ENCODE measurements at regions not wholly inside any gene's neighbourhood (a gene's known extent, or its start where the extent isn't known, plus 50 kb on each side); places are given as distances from the start of the nearest gene placed in this dataset.

DNA sequence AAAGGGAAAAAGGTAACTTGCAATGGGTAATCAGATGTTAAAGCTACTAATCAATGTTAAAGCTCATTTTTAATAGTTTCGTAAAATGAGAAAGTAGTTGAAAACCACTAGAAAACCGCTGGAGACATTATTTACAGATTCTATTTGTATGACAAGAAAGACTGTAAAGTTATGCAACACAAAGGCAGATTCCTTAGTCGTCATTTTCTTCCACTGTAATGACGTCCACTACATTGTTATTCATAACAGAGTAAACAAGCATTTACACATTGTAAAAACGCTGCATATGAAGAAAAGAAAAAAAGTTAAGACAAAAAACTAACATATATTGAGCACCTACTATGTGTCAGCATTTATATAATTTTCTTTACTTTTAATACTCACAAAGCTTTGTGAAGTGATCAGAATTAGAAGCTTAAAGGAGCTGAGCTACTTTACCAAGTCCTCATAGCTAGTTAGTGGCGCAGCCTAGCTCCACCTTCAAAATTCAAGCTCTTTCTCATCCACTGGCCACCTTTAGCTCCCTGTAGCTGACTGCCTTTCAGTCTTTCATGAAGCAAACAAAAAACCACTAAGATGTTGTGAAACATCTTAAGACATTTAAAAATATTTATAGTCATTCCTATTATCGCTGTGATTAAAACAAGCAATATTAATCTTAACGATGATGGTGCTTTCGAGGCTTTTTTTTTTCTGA is 100.1 kb upstream of the CDIN1 start:
- H3K27me3 Mint-ChIP-seq (ENCODE audit: unreplicated experiment) = no peaks in the 10 kb centered on the region
- CTCF ChIA-PET = no interaction called here
- TF ChIP-seq, protein P1, sequence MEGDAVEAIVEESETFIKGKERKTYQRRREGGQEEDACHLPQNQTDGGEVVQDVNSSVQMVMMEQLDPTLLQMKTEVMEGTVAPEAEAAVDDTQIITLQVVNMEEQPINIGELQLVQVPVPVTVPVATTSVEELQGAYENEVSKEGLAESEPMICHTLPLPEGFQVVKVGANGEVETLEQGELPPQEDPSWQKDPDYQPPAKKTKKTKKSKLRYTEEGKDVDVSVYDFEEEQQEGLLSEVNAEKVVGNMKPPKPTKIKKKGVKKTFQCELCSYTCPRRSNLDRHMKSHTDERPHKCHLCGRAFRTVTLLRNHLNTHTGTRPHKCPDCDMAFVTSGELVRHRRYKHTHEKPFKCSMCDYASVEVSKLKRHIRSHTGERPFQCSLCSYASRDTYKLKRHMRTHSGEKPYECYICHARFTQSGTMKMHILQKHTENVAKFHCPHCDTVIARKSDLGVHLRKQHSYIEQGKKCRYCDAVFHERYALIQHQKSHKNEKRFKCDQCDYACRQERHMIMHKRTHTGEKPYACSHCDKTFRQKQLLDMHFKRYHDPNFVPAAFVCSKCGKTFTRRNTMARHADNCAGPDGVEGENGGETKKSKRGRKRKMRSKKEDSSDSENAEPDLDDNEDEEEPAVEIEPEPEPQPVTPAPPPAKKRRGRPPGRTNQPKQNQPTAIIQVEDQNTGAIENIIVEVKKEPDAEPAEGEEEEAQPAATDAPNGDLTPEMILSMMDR (IDR thresholded peaks at IDR 0.05; ENCODE audit: unreplicated experiment) = no peak
- intact Hi-C loops (cut with micrococcal nuclease; ENCODE audit: unreplicated experiment) = no loop called here
- DNase-seq = no peak
- no peak overlapping the region for H3K4me3 Mint-ChIP-seq (ENCODE audit: low read depth, unreplicated experiment)
- BruUV-seq (replicated peaks) = no TSS peak
- H3K9me3 Mint-ChIP-seq (ENCODE audit: low read depth, unreplicated experiment) = no peaks in the 10 kb centered on the region
- H3K4me1 Mint-ChIP-seq (ENCODE audit: low read depth, unreplicated experiment) = no peaks in the 10 kb centered on the region
- H3K36me3 Mint-ChIP-seq (ENCODE audit: insufficient read depth, unreplicated experiment) = no peaks in the 10 kb centered on the region
- no peak overlapping the region for H3K27ac Mint-ChIP-seq (ENCODE audit: unreplicated experiment)

DNA sequence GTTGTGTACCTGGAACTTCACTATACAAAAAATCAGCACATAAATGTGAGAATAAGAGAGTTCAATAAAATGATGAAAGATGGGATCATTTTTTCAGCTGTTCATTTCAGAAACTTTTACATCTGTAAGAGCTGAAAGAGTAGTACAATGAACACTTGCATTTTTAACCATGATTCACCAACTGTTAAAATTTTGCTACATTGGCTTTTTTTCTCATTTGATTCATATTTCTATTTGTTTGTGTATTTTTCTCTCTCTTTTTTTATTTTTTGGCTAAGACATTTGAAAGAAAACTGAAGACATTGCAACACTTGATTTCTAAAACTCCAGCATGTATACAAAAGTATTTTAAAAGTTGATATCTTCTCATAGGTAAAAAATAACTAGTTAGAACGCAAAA is 98.3 kb upstream of the CDIN1 start:
- no peak overlapping the region for H3K27ac Mint-ChIP-seq (ENCODE audit: unreplicated experiment)
- DNase-seq = no peak
- intact Hi-C loops (cut with micrococcal nuclease; ENCODE audit: unreplicated experiment) = no loop called here
- TF ChIP-seq, protein P1 (IDR thresholded peaks at IDR 0.05; ENCODE audit: unreplicated experiment) = no peak
- no peaks in the 10 kb centered on the region for H3K27me3 Mint-ChIP-seq (ENCODE audit: unreplicated experiment)
- CTCF ChIA-PET = no interaction called here
- H3K4me3 Mint-ChIP-seq (ENCODE audit: low read depth, unreplicated experiment) = no peak overlapping the region
- no peaks in the 10 kb centered on the region for H3K4me1 Mint-ChIP-seq (ENCODE audit: low read depth, unreplicated experiment)
- H3K9me3 Mint-ChIP-seq (ENCODE audit: low read depth, unreplicated experiment) = no peaks in the 10 kb centered on the region
- no TSS peak for BruUV-seq (replicated peaks)
- H3K36me3 Mint-ChIP-seq (ENCODE audit: insufficient read depth, unreplicated experiment) = no peaks in the 10 kb centered on the region

DNA sequence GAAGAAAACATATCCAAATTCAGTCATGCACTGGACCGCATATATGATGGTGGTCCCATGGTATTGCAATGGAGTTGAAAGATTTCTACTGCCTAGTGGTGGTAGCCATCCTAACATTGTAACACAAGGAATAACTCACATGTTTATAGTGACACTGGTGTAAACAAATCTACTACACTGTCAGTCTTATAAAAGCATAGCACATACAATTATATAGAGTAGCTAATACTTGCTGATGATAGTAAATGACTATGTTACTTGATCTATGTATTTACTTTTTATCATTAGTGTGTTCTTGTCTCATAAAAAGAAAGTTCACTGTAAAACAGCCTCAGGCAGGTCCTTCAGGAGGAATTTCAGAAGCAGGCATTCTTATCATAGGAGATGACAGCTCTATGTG is 96.0 kb upstream of the CDIN1 start:
- no peaks in the 10 kb centered on the region for H3K27me3 Mint-ChIP-seq (ENCODE audit: unreplicated experiment)
- TF ChIP-seq, protein P1 (IDR thresholded peaks at IDR 0.05; ENCODE audit: unreplicated experiment) = no peak
- BruUV-seq (replicated peaks) = no TSS peak
- no peak for DNase-seq
- CTCF ChIA-PET = no interaction called here
- H3K9me3 Mint-ChIP-seq (ENCODE audit: low read depth, unreplicated experiment) = no peaks in the 10 kb centered on the region
- H3K4me3 Mint-ChIP-seq (ENCODE audit: low read depth, unreplicated experiment) = no peak overlapping the region
- no peaks in the 10 kb centered on the region for H3K36me3 Mint-ChIP-seq (ENCODE audit: insufficient read depth, unreplicated experiment)
- intact Hi-C loops (cut with micrococcal nuclease; ENCODE audit: unreplicated experiment) = no loop called here
- no peak overlapping the region for H3K27ac Mint-ChIP-seq (ENCODE audit: unreplicated experiment)
- H3K4me1 Mint-ChIP-seq (ENCODE audit: low read depth, unreplicated experiment) = no peaks in the 10 kb centered on the region

DNA sequence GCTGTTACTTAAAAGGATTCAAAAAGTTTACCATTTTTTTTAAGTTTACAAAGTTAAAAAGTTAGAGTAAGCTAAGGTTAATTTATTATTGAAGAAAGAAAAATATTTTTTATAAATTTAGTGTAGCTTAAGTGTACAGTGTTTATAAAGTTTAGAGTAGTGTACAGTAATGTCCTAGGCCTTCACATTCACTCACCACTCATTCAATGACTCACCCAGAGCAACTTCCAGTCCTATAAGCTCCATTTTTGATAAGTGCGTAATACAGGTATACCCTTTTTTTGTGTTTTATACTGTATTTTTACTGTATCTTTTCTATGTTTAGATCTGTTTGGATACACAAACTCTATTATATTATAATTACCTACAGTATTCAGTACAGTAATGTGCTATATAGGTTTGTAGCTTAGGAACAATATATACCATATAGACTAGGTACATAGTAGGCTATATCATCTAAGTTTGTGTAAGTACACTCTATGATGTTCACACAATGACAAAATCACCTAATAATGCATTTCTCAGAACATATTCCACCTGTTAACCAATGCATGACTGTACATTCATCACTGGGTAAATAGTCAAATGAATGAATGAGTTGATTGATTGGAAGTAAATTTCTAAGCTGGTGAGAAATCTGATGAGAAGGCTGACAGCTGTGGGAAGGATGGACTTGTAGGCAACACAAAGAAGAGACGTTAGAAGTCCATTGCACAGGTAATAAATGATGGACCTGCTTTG is 95.2 kb upstream of the CDIN1 start:
- Mint-ChIP-seq H3K9me3 (ENCODE audit: low read depth, unreplicated experiment) (no peaks in the 10 kb centered on the region), H3K4me3 (ENCODE audit: low read depth, unreplicated experiment) (no peak overlapping the region), H3K36me3 (ENCODE audit: insufficient read depth, unreplicated experiment) (no peaks in the 10 kb centered on the region), H3K4me1 (ENCODE audit: low read depth, unreplicated experiment) (no peaks in the 10 kb centered on the region), H3K27me3 (ENCODE audit: unreplicated experiment) (no peaks in the 10 kb centered on the region), H3K27ac (ENCODE audit: unreplicated experiment) (no peak overlapping the region)
- no peak for DNase-seq
- intact Hi-C loops (cut with micrococcal nuclease; ENCODE audit: unreplicated experiment) = no loop called here
- TF ChIP-seq, protein P1 (IDR thresholded peaks at IDR 0.05; ENCODE audit: unreplicated experiment) = no peak
- no TSS peak for BruUV-seq (replicated peaks)
- CTCF ChIA-PET = no interaction called here

Data from Calu3 (cell line).